ENCODE measurements at regions not wholly inside any gene's neighbourhood (a gene's known extent, or its start where the extent isn't known, plus 50 kb on each side); places are given as distances from the start of the nearest gene placed in this dataset.

DNA sequence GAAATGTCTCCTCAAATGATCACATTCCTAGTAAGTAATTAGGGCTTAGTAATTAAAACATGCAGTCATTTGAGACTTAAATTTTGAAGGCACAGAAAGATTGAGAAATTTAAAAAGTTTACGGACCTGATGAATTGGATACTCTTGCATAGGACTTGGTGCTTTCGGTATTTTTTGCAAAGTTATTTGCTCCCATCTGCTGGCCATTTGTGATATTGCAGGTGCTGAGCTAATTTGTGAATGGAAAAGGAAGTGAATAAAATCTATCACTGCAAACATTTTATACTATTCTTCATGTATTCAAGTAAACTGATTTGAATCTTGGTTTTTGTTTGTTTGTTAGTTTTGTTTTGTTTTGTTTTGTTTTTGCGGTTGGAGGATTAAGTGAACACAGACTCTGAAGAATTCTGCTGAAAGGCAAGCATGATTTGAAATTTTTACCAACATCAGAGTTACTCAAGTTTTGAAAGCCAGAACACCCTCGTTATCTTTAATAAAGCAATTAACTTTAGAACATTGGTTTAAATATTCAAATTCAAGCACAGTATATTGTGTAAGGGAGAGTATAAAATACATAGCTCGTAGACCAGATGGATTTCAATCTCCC lies 689.5 kb upstream of the RBFOX1 start:
- peak; percentile 46 for DNase-seq

DNA sequence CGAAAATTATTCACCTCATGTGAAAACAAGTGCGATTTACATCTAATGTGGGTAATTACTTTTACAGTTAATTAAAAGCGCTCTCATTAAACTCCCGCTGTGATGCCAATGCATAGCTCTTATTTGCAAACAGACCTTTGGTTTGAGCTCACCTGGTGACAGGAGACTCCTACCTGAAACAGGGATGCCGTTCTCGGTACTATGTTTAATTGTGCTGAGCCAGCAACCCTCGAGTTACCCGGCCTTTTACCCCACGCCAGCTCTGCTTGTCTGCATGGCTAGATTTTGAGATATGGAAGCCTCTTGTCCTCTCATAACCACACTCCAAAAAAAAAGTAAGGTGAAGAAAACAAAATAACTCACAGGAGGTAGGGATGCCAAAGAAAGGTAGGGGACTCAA lies 690.4 kb upstream of the RBFOX1 start:
- DNase-seq, result no peak

DNA sequence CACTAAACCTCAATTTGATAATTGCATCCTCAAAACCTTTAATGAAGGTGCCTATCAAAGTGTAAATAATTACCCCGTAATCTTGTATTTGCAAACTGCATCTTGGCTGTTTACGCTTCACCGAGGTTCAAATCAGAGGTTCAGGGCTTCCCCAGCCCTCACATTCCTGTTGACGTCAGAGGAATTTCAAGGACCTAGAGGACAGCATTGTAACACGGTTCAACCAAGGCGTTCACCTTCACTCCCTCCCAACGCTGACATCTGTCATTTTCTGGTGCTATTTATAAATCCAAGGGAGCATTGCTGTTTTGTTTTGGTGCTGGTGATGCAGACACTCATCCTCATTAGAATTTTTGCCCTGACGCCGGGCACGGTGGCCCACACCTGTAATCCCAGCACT lies 691.6 kb upstream of the RBFOX1 start:
- DNase-seq, result no peak

DNA sequence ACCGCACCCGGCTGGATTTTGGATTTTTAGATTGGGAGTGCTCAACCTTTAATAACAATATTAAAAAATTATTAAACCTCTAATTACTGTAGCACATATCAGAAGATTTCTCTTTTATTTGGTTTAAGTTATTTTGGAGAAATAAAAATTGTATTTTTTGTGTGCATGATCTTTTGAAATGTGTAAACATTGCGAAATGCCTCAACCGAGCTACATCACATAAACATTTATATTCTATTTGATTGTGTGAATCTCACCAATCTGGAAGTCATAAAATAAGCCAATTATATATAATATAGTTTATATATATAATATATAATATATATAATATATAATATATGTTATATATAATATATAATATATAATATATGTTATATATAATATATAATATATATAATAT lies 696.2 kb upstream of the RBFOX1 start:
- DNase-seq, result no peak

DNA sequence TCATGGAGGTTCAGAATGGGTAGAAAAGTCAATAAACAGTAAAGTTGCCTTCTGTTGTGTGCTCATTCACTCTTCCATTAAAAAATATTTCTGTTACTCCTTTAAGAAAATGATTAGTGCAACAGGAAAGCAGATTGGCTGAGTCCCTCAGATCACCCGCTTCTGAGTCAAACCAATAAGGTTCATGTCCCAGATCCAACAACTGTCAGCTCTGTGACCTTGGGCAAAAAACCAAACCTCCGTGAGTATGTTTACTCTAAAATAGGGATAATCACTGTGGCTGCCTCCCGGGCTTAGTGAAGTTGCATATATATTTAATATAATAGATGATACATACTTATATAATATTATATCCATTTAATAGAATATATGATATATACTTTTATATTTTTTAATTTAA lies 698.5 kb upstream of the RBFOX1 start:
- no peak for DNase-seq

DNA sequence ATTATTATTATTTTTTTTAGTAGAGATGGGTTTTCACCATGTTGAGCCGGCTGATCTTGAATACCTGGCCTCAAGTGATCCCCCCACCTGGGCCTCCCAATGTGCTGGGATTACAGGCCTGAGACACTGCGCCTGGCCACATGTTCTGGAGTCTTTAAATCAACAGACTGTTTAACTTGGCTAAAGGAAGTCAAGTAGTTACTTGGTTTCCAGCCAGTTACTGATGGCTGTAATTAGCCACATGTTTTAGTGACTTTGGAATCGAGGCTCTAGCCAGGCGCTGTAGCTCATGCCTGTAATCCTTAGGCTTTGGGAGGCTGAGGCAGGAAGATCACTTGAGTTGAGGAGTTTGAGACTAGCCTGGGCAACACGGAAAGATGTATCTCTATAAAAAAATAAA lies 699.2 kb upstream of the RBFOX1 start:
- DNase-seq, result no peak

DNA sequence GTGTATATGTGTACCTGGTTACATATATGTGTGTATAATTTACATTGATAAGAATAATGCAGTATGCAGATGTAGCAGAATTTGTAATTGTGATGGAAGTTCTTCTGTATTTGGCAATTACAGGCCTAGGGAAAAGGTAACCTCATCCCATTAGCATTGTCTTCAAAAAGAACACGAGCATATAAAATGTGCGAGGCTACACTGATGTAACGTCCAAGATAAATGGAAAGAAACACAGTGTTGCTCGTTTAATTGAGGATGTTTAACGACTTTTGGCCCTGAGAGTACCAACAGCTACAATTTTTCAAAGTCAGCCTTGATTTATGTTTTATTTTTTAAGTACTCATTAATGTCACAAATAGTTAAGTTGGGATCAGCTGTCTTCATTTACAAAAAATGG lies 703.5 kb upstream of the RBFOX1 start:
- no peak for DNase-seq

DNA sequence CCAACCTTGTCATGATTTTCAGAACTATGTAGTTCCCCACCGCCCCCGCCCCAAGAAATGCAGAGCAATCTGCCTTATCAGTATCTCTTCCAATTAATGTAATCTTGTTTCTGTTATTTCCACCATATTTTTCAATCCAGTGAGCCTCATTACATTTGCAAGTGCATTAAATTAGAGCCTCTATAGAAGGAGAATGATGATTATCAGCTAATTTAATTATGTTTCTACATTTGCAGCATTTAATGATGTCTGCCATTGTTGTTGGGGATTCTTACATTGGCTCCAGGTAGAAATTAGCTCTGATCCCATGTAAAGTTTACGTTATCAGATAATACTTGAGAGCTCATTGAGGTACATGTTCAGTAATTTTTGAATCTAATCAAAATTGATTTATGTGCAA lies 707.0 kb upstream of the RBFOX1 start:
- DNase-seq, result no peak

DNA sequence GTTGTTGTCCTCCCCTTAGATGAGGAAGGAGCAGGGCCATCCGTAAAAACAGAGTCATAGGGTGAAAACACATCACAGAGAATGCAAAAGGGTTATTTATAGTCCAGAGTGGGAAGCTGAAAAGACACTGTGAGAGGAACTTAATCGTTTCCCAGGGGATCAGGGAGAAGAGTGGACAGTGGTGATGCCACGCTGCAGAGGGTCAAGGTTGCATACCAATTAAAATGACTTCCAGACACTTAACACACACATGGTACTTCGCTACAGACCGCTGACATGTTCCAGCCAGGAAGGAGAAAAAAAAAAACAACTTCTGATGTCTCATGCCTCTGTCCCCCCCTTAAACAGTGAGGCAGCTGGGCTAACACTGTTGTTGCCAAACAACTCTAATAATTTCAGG lies 713.8 kb upstream of the RBFOX1 start:
- no peak for DNase-seq

DNA sequence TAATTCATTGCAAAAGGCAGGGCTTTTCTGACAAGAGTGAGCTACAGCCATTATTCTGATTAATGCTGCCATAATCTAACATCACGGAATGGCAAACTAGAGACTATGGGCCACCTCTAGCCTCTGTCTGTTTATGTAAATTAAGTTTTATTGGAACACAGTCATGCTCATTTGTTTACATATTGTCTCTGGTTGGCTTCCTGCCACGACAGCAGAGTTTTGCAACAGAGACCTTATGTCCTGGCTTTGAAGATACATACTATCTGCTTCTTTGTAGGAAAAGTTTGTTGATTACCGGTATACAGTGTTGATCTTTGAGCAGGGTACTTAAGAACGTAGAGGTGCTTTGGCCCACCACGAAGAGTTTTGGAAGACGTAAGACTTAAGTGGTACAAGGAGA lies 715.9 kb upstream of the RBFOX1 start:
- no peak for DNase-seq

DNA sequence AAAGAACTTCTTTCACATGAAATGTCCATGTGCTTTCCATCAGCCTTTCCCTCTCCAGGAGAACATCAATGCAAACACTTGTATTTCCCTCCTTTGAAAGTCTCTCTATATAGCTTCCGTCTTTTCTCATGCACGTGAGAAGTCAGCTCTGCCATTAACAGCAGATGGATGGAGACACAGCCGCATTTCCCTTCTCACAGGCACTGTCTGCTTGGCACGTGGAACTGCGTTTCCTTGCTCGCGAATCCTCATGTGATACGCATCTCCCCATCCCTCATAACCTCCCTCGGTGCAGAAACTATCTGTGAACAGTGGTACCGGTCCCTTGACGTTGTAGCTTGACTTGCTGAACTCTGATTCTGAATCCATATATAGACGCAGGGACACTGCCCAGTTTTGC lies 717.0 kb upstream of the RBFOX1 start:
- no peak for DNase-seq

DNA sequence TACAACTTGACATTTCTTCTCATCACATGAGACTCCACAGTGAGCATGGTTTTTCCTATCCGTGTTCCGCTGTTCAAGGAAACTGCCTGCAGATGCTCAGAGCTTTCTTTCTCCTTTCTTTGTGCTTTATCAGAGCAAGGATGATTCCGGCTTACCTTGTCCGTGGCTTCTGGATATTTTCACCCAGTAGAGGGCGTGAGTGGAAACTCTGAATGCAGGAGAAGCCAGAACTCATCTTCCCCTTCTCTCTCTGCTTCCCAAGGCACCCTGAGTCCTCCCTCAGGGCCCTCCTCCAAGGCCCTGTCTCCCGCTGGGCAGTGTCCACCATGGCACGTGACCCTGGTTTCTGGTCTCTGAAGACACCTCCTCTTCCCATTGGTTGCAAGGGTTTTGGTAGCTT lies 721.1 kb upstream of the RBFOX1 start:
- no peak for DNase-seq

DNA sequence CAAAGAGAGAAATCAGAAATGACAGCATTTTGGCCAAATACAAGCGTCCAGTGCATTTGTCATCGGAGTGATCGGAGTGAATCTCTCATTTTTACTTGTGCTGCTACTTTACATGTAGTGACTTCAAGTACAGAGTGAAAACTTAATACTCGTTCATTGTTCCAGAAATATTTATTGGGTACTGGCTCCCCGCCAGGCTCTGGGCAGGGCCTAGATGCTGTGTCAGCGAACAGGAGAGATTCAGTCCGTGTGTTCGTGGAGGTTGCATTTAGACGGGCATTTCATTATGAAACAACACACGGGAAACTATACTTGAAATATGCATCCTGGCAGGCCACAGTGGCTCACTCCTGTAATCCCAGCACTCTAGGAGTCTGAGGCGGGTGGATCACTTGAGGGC lies 727.2 kb upstream of the RBFOX1 start:
- no peak for DNase-seq

DNA sequence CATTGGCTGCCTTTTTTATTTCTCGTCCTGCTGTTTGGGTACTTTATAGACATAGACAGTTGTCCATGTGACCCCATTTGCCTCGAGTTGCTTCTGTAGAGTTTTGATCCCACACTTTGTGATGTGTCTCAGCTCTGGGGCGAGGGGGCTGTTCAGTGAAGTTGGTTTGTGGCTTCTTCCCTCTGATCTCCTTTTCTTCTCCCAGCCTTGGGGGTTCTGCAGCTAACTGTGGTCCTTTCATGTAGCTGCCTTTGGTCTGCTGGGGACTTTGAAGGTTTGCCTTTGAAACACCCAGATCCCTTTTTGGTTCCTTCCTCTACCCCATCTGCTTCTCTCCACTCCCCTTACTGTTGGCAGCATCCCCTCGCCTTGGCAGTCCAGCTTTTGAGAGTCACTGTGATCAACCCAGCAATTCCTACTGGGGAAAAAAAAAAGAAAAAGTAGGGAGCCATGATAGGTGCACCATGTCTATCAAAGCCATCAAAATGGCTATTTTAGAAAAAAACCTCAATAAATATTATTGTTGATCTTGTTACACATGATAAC lies 728.8 kb upstream of the RBFOX1 start:
- DNase-seq, result no peak

DNA sequence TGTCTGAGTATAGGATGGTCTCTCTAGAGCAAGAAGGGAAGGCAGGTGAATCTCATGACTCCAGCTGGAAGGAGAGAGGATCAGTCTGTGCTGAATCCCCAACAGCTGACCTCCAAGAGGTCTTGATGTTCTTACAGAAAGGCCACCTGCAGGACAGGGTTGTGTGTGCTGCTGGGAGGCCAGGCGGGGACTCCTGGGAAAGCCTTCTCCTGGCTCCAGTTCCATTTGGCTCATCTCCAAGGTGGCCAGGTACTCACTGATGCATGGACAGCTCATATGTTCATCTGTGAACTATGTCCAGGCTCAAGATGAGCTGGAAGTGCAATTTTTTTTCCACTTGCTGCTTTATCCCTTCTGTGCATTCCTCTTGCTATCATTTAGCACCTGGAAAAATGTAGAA lies 730.2 kb upstream of the RBFOX1 start:
- DNase-seq, result no peak

DNA sequence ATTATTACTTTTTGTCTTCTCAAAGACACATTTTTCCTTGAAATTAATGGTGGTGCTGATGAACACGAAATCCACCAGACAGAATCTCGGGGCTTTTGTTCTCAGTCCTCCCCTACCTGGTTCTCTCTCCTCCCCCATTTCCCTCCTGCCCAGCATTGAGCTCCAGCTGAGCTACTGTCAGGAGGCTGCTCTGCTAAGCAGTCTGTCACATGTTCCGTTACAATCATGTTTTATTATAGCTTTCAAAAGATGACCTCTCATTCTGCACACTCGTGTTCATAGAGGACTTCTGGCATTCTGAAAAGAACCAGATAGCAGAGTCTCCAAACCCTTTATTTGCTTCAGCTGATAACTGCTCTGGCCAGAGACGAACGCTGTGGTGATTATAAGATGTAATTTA lies 732.5 kb upstream of the RBFOX1 start:
- DNase-seq, result no peak

DNA sequence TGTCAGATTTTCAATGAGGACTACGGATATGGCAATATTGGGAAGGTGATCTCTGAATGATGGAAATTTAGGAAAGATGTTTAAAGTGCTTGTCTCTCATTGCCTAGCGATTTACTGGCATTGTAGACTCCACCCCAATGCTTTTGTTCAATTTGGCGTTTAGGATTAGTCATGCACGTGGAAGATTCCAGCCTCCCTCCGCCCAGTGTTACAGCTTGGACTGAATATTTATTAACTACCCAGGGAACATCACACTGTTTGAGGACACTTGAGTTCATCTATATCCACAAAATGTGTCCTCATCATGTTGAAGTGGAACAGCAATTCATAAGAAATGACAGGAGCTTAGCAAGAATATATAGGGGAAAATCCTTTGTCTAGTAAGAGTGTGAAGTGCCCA lies 738.8 kb upstream of the RBFOX1 start:
- no peak for DNase-seq

DNA sequence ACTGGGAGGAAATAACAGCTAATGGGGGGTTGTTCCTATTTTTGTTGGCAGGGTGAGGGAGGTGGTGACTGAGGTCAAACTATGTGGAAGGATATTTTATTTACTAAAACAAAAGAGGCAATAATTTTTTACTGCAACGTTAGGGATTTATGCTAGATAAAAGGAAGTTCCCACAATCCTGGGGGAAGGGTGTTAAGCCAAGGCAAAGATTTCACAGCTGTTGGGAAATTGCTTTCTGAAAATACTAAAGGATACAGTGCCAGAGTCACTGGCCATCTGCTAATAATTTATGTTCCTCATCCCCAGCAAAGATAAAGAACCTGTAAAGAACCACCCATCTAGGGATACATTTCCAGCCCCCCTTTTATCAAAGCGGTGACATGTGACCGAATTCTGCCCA lies 756.0 kb upstream of the RBFOX1 start:
- no peak for DNase-seq

DNA sequence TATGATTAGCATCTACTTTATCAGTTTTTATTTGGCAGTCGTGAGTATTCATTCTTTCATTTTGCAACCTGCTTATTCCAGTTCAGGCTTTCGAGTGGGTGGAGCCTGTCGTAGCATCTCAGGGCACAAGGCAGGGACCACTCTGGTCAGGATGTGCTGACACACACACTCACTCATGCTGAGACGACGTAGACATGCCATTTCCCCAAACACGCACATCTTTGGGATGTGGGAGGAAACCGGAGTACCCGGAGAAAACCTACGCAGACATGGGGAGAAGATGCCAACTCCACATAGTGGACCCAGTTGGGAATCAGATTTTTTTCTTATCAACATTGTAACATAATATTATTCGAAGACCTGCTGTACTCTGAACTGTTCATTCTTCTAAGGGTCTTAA lies 756.5 kb upstream of the RBFOX1 start:
- DNase-seq, result no peak

DNA sequence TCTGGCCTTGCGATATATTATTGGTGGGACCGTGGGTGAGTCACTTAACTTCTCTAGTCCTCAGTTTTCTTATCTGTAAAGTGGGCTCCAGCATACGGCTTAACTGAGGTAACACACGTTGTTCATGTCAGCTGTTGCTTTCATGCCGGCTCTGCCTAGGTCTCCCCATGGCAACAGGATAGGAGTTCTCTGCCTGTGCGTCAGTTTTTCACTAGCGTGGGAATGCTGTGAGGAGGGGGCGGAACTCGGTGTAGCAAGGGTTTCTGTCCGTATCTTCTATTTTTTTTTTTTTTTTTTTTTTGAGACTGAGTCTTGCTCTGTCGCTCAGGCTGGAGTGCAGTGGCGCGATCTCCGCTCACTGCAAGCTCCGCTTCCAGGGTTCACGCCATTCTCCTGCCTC lies 758.5 kb upstream of the RBFOX1 start:
- no peak for DNase-seq

DNA sequence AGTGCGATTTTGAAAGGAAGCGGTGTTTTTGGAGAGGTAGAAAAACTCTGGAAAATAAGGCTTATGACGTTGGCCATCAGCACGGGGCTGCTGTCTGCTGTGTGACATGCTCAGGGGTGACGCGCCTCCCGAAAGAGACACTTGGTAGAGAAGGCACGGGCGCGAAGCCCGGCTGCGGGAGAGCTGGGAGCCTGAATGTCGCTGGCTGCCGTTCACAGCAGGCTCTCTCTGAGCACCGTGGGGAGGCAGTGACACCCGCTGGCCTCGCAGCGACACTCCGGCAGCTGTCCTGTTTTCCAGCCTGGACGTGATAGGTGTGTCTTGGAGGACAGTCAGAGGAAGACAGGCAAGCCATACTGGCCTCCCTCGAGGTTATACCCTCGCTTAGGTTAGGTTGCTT lies 759.1 kb upstream of the RBFOX1 start:
- no peak for DNase-seq

DNA sequence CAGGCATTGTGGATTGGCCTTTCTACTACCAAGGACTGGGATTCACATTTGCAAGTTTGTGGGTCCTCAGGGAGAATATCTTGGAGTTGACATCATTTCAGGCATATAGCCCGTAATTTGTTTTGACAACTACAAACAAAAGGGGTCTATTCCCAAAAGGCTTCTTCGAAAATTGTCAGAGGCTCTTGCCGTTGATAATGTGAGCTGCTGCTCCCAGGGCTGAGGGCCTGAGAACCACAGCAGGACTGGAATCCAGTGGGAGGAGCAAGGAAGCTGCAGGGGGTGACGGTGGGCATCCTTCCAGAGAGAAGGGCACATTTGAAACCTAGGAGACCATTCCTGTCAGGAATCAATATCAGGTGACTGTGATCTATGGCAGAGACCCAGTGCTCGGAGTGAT lies 761.6 kb upstream of the RBFOX1 start:
- DNase-seq, result no peak

DNA sequence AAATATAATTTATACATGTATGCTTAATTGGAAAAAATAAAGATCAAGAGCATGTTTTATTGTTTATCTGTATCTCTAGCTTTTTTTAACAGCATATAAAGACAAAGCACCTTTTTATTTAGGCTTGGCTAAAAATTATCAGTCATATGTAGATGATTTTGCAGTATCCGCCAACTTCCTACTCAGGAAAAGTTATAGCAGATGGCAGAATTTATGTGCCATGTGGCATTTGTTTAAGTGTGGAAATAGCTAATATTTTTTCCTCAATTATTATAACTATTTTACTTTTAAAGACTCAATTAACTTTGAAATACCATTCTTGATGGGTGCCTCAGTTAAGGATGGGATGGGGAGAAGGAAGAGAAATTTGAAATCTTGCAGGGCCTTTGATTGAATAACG lies 762.1 kb upstream of the RBFOX1 start:
- no peak for DNase-seq

DNA sequence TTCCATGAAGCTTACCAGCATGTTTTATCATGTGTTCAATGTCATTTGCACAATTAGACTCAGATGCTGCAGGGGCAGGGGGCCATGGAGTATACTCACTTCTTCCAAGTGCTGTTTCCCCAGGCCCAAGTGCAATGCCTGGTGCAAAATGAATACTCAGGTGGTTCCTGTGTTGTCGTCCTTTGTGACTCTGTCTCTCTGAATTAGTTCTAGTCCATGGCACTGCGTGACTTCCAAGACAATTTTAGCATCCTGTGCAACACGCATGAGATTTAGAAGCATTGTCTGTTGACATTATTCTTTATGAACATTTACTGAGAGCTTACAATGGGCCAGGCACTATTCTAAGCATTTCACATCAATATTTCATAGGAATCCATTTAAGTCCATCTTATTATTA lies 769.7 kb upstream of the RBFOX1 start:
- DNase-seq, result no peak

DNA sequence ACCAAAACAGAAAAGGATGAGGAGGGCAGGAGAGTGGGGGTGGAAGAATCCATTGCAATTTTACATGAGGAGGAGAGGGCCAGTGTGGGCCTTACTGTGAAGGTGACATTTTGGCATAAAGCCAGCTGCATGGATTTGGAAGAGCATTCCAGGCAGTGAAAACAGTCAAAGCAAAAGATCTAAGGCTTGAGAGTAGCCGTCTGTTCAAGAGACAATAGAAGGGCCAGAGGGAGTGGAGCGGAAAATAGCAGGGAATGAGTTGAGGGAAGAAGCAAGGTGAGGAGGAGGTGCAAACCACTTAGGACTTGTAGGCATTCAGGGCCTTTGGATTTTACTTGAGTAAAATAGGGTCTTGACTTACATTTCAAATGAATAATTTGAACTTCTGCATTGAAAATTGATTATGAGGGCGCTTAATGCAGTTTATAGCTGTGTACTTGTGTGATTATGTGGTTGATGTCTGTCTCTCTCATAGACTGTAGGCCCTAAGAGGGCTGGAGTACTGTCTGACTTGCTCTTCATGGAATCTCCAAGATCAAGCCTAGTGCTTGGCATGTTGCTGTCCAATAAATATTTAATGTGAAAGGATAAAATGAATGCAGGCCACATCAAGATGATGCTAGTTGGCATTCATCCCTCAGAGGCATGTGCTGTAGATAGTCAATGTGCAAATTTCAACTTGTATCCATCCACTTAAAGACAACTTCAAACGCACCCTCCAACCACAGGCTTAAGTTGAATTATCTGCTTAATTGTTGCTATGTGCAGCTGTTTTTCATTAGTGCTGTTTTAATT lies 772.1 kb upstream of the RBFOX1 start:
- DNase-seq, result no peak
